Brain pericyte (primary cell): ENCODE measurements at regions not wholly inside any gene's neighbourhood (a gene's known extent, or its start where the extent isn't known, plus 50 kb on each side); places are given as distances from the start of the nearest gene placed in this dataset.
"Not testable (repeated sequence)": the region's sequence is repeated elsewhere in the genome, so short reads cannot be mapped to it uniquely, and the experiment has no call there.

Experiments used
- DNase-seq: peaks from one replicate; pipeline ENCODE4 v3.0.0-alpha.2; 2012; ENCODE audit warnings: low read depth, low spot score

GRCh38 chr4:148557793-148558192, 115.6 kb upstream of the NR3C2 start:
- no peak for DNase-seq

GRCh38 chr4:148550788-148551187, 108.6 kb upstream of the NR3C2 start:
- no peak for DNase-seq

GRCh38 chr4:148542922-148543623, 100.9 kb upstream of the NR3C2 start:
- DNase-seq, result no peak

DNA sequence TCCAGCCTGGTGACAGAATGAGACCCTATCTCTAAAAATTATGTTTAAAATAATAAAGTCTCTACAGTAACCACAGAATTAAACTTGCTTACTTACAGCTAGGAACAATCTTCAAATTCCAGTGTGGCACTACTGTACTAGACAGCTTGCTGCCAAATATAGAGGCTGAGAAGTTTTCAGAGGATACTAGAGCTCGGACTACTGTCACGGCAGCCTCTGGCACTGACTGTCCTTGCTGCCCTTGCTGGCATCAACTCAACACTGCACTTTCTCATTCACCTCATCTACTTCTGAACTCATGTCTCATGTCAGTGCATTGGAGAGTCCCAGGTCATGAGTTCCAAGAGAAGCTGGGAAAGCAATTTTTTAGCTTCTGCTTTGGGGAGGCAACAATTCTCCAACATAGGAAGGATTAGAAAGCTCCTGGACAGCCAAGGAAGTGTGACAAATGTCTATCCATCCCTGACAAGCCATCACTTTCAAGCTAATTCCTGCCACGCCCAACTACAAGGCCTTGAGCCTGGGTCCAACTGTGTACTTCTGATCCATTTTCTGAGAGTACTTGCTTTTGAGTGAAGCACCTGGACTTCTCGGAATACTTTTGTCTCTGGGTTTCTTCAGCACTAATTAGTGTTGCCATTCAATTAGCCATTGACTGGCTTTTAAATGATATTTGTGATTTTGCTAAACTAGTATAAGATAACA, 98.6 kb upstream of the NR3C2 start:
- no peak for DNase-seq

DNA sequence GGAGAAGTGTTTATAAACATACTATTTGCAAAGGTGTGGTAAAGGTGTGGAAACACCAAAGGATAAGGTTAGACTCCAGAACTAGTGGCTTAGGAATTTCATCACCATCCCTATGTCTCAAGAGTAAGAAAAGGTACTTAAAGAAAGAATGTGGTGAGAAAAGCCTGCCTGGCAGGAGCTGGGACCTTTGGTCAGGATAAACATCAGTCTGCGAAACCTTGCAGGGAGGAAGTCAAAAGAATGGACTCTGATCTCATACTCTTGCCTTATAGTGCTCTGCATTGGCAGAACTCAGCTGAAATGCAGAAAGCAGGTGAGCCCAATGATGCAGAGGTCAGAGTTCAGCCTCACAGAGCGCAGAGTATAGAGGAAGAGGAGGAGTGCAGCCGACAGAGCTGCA, 97.2 kb upstream of the NR3C2 start:
- DNase-seq, result no peak

- DNase-seq, result not testable (repeated sequence)
These were observed 91.6 kb upstream of the NR3C2 start for GRCh38 chr4:148533851-148534250.

GRCh38 chr4:148530114-148530513, 87.9 kb upstream of the NR3C2 start:
- no peak for DNase-seq

GRCh38 chr4:148527571-148527970, 85.4 kb upstream of the NR3C2 start:
- DNase-seq, result no peak

DNA sequence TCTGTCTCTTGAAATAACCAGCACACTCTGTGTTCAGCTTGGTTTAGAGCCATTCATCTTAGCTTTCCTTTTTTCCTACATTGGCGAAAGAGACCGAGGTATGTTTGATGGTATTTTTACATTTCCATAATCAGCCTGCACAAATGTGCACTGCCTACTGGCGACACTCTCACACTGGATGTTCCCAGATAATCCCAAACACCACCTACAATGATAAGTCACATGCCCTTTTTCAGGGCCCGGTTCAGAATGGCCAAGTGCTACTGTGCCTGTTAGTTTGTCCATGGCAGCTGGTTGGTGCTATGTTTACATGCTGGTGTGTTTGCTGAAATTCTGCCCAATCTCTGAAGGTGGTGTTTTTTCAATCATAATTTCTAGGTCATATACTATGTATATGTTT, 80.8 kb upstream of the NR3C2 start:
- DNase-seq, result no peak

GRCh38 chr4:148515248-148515647, 73.0 kb upstream of the NR3C2 start:
- DNase-seq, result no peak

DNA sequence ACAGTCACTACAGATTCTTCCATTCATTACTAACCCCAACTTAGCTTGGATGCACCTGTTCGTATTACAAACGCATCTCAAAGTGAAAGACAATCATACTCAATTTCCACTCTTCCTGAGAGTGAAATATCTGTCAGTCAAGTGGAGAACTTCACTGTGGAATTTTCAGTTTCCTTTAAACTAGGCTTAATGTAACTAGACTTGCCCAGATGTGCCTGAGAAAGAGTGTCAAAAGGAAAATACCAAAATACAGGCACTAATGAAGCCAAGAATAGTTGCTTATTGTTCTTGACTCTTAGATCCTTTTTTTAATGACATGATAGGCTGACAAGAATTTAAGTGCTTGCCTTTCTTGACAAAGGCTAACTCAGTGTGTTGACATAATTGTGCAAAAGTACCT, 72.4 kb upstream of the NR3C2 start:
- no peak for DNase-seq

- no peak for DNase-seq
These were observed 71.8 kb upstream of the NR3C2 start for GRCh38 chr4:148514041-148514440.

- DNase-seq, result no peak
These were observed 68.0 kb upstream of the NR3C2 start for GRCh38 chr4:148510211-148510610.

- no peak for DNase-seq
These were observed 61.5 kb upstream of the NR3C2 start for GRCh38 chr4:148503681-148504080.

GRCh38 chr4:148497258-148497657, 55.0 kb upstream of the NR3C2 start:
- no peak for DNase-seq

DNA sequence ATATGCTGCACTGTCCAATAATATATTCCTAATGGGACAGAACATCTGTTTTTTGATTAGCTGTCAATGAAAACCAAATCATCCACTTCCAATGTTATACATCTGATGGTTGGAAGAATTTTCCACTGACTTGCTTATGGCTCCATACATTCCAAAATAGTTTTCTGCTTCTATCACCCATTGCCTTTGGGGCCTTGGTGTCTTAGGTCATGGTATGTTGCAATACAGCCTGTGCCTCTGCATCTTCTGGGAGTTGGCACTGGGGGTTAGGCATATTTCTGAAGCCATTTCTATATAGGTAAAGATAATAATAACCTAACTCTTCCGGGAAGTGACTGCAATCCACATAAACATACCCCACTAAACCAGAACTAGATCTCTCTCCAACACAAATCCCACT, 53.2 kb upstream of the NR3C2 start:
- no peak for DNase-seq
